ENCODE measurements at regions not wholly inside any gene's neighbourhood (a gene's known extent, or its start where the extent isn't known, plus 50 kb on each side); places are given as distances from the start of the nearest gene placed in this dataset.

DNA sequence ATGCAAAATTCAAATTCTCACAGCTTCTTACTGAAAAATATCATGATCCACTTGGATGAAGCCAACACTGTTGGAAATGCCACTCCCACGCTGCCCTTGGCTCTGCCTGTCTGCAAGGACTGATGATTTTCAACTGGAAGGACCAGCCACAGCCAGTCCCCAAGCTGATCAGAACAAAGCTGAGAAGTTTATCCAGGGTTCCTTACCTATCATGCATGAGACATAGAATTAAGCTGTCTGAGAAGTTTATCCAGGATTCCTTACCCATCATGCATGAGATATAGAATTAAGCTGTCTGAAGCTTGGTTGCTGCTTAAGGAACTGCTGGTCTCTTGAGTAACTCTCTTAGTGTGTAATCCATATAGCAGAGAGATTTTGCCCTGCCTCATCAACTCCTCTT, 159.8 kb upstream of the TMEM260 start:
- WGBS (ENCODE audit: extremely low coverage, insufficient coverage, insufficient read length) = no CpG with 5 or more reads among the region's 1 CpG
- Histone ChIP-seq H3K4me2 (ENCODE audit: low read length) (no peak overlapping the region), H3K79me2 (ENCODE audit: control insufficient read depth, insufficient read depth, low read length, poor library complexity) (no peaks in the 10 kb centered on the region), H3K14ac (ENCODE audit: low read length) (no peak overlapping the region), H4K91ac (ENCODE audit: low read depth, low read length) (no peak overlapping the region), H2BK120ac (ENCODE audit: insufficient read depth, low read length, poor library complexity) (no peak overlapping the region), H2BK5ac (ENCODE audit: low read depth, low read length, poor library complexity) (no peak overlapping the region), H3K9me3 (ENCODE audit: insufficient read depth, low read depth, low read length) (no peaks in the 10 kb centered on the region), H3K23ac (ENCODE audit: low read length) (no peak overlapping the region), H3K18ac (ENCODE audit: low read length) (no peak overlapping the region), H2AK5ac (ENCODE audit: low read length) (no peak overlapping the region), H2BK12ac (ENCODE audit: low read length) (no peak overlapping the region), H3K79me1 (ENCODE audit: low read length) (no peaks in the 10 kb centered on the region), H4K12ac (ENCODE audit: low read depth, low read length) (no peak overlapping the region), H2AFZ (ENCODE audit: insufficient read depth, low read length, poor library complexity) (no peak overlapping the region), H3K9ac (ENCODE audit: low read length) (no peak overlapping the region), H3K4me3 (ENCODE audit: low read depth, low read length) (no peak overlapping the region), H4K8ac (ENCODE audit: low read depth, low read length) (no peak overlapping the region), H3K4me1 (ENCODE audit: control insufficient read depth in 1 of 2, insufficient read depth in 2 of 2, low read length in 2 of 2) (peaks cover 0 to 4% of the 10 kb centered on the region in 2 experiments), H3K27me3 (ENCODE audit: insufficient read depth, low read length) (no peaks in the 10 kb centered on the region), H3K36me3 (ENCODE audit: control insufficient read depth in 1 of 2, insufficient read depth in 2 of 2, low read length in 2 of 2) (no peaks in the 10 kb centered on the region), H3K27ac (ENCODE audit: low read depth, low read length) (no peak overlapping the region), H3K4ac (ENCODE audit: low read depth, low read length) (no peak overlapping the region)
- no peak for DNase-seq

GRCh38 chr14:56422221-56422620, 157.4 kb upstream of the TMEM260 start:
- Histone ChIP-seq H4K12ac (ENCODE audit: low read depth, low read length) (no peak overlapping the region), H2AK5ac (ENCODE audit: low read length) (no peak overlapping the region), H3K9ac (ENCODE audit: low read length) (no peak overlapping the region), H4K8ac (ENCODE audit: low read depth, low read length) (no peak overlapping the region), H2AFZ (ENCODE audit: insufficient read depth, low read length, poor library complexity) (no peak overlapping the region), H3K4ac (ENCODE audit: low read depth, low read length) (no peak overlapping the region), H3K23ac (ENCODE audit: low read length) (no peak overlapping the region), H2BK5ac (ENCODE audit: low read depth, low read length, poor library complexity) (no peak overlapping the region), H3K4me1 (ENCODE audit: control insufficient read depth in 1 of 2, insufficient read depth in 2 of 2, low read length in 2 of 2) (peaks cover 0 to 4% of the 10 kb centered on the region in 2 experiments), H3K27ac (ENCODE audit: low read depth, low read length) (no peak overlapping the region), H3K36me3 (ENCODE audit: control insufficient read depth in 1 of 2, insufficient read depth in 2 of 2, low read length in 2 of 2) (no peaks in the 10 kb centered on the region), H3K79me1 (ENCODE audit: low read length) (no peaks in the 10 kb centered on the region), H3K79me2 (ENCODE audit: control insufficient read depth, insufficient read depth, low read length, poor library complexity) (no peaks in the 10 kb centered on the region), H3K9me3 (ENCODE audit: insufficient read depth, low read depth, low read length) (no peaks in the 10 kb centered on the region), H2BK120ac (ENCODE audit: insufficient read depth, low read length, poor library complexity) (no peak overlapping the region), H3K4me2 (ENCODE audit: low read length) (no peak overlapping the region), H4K91ac (ENCODE audit: low read depth, low read length) (no peak overlapping the region), H3K18ac (ENCODE audit: low read length) (no peak overlapping the region), H3K27me3 (ENCODE audit: insufficient read depth, low read length) (no peaks in the 10 kb centered on the region), H2BK12ac (ENCODE audit: low read length) (no peak overlapping the region), H3K14ac (ENCODE audit: low read length) (no peak overlapping the region), H3K4me3 (ENCODE audit: low read depth, low read length) (no peak overlapping the region)
- WGBS (ENCODE audit: extremely low coverage, insufficient coverage, insufficient read length) = no CpG with 5 or more reads among the region's 2 CpGs
- DNase-seq = no peak

- Histone ChIP-seq H2AK5ac (ENCODE audit: low read length) (no peak overlapping the region), H3K36me3 (ENCODE audit: control insufficient read depth in 1 of 2, insufficient read depth in 2 of 2, low read length in 2 of 2) (no peaks in the 10 kb centered on the region), H3K27me3 (ENCODE audit: insufficient read depth, low read length) (no peaks in the 10 kb centered on the region), H2BK12ac (ENCODE audit: low read length) (no peak overlapping the region), H4K12ac (ENCODE audit: low read depth, low read length) (no peak overlapping the region), H4K8ac (ENCODE audit: low read depth, low read length) (no peak overlapping the region), H2AFZ (ENCODE audit: insufficient read depth, low read length, poor library complexity) (no peak overlapping the region), H3K4me3 (ENCODE audit: low read depth, low read length) (no peak overlapping the region), H3K27ac (ENCODE audit: low read depth, low read length) (no peak overlapping the region), H3K4me2 (ENCODE audit: low read length) (no peak overlapping the region), H3K79me1 (ENCODE audit: low read length) (no peaks in the 10 kb centered on the region), H2BK5ac (ENCODE audit: low read depth, low read length, poor library complexity) (no peak overlapping the region), H3K4me1 (ENCODE audit: control insufficient read depth in 1 of 2, insufficient read depth in 2 of 2, low read length in 2 of 2) (peaks cover 0 to 4% of the 10 kb centered on the region in 2 experiments), H3K9me3 (ENCODE audit: insufficient read depth, low read depth, low read length) (no peaks in the 10 kb centered on the region), H3K14ac (ENCODE audit: low read length) (no peak overlapping the region), H3K18ac (ENCODE audit: low read length) (no peak overlapping the region), H3K4ac (ENCODE audit: low read depth, low read length) (no peak overlapping the region), H2BK120ac (ENCODE audit: insufficient read depth, low read length, poor library complexity) (no peak overlapping the region), H4K91ac (ENCODE audit: low read depth, low read length) (no peak overlapping the region), H3K23ac (ENCODE audit: low read length) (no peak overlapping the region), H3K79me2 (ENCODE audit: control insufficient read depth, insufficient read depth, low read length, poor library complexity) (no peaks in the 10 kb centered on the region), H3K9ac (ENCODE audit: low read length) (no peak overlapping the region)
- WGBS (ENCODE audit: extremely low coverage, insufficient coverage, insufficient read length) = no CpG with 5 or more reads among the region's 1 CpG
- peak; percentile 24 to 66 for DNase-seq
Observed at GRCh38 chr14:56422703-56423213, 156.8 kb upstream of the TMEM260 start.

DNA sequence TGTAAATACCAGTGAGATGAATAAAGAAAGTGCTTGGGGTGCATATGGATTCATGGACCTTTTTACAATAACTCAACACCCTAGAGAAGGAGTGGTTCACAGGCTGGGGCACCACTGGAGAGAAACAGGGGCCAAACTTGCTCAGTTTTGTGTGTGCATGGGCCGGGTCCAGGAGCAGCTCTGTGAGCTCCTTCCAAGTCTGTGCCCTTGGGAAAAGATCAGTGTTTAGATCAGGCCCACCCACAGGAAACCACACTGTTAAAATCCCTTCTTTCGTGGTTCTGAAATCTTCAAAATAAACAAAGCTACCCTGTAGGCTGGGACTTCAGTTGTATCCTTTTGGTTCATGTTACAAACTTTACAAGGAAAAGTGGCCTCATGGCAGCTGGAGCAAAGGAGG, 156.1 kb upstream of the TMEM260 start:
- no peak overlapping the region for H3K4me2 ChIP-seq (ENCODE audit: low read length)
- H2BK5ac ChIP-seq (ENCODE audit: low read depth, low read length, poor library complexity) = no peak overlapping the region
- H3K14ac ChIP-seq (ENCODE audit: low read length) = no peak overlapping the region
- no peak for DNase-seq
- no peak overlapping the region for H3K4ac ChIP-seq (ENCODE audit: low read depth, low read length)
- no peak overlapping the region for H3K27ac ChIP-seq (ENCODE audit: low read depth, low read length)
- H4K8ac ChIP-seq (ENCODE audit: low read depth, low read length) = no peak overlapping the region
- H3K4me1 ChIP-seq (ENCODE audit: control insufficient read depth in 1 of 2, insufficient read depth in 2 of 2, low read length in 2 of 2) = peaks cover 0 to 4% of the 10 kb centered on the region in 2 experiments
- H3K9me3 ChIP-seq (ENCODE audit: insufficient read depth, low read depth, low read length) = no peaks in the 10 kb centered on the region
- no peaks in the 10 kb centered on the region for H3K79me1 ChIP-seq (ENCODE audit: low read length)
- WGBS (ENCODE audit: extremely low coverage, insufficient coverage, insufficient read length) = no CpG with 5 or more reads among the region's 2 CpGs
- no peak overlapping the region for H2AK5ac ChIP-seq (ENCODE audit: low read length)
- H2AFZ ChIP-seq (ENCODE audit: insufficient read depth, low read length, poor library complexity) = no peak overlapping the region
- H3K79me2 ChIP-seq (ENCODE audit: control insufficient read depth, insufficient read depth, low read length, poor library complexity) = no peaks in the 10 kb centered on the region
- no peaks in the 10 kb centered on the region for H3K36me3 ChIP-seq (ENCODE audit: control insufficient read depth in 1 of 2, insufficient read depth in 2 of 2, low read length in 2 of 2)
- H2BK120ac ChIP-seq (ENCODE audit: insufficient read depth, low read length, poor library complexity) = no peak overlapping the region
- no peak overlapping the region for H2BK12ac ChIP-seq (ENCODE audit: low read length)
- no peak overlapping the region for H3K18ac ChIP-seq (ENCODE audit: low read length)
- H3K9ac ChIP-seq (ENCODE audit: low read length) = no peak overlapping the region
- H3K4me3 ChIP-seq (ENCODE audit: low read depth, low read length) = no peak overlapping the region
- H3K27me3 ChIP-seq (ENCODE audit: insufficient read depth, low read length) = no peaks in the 10 kb centered on the region
- H4K91ac ChIP-seq (ENCODE audit: low read depth, low read length) = no peak overlapping the region
- H3K23ac ChIP-seq (ENCODE audit: low read length) = no peak overlapping the region
- no peak overlapping the region for H4K12ac ChIP-seq (ENCODE audit: low read depth, low read length)
